Fibroblast of lung (primary cell): ENCODE measurements at regions not wholly inside any gene's neighbourhood (a gene's known extent, or its start where the extent isn't known, plus 50 kb on each side); places are given as distances from the start of the nearest gene placed in this dataset.

ENCODE experiments used
- CTCF ChIP-seq, 2 donors: IDR thresholded peaks in 1 of 2; conservative IDR thresholded peaks in 1 of 2; 1 replicate in 1 of 2; 2 replicates in 1 of 2; pipeline ENCODE4 v1.5.1; 2011 to 2012; ENCODE audit warnings: low read length in 2 of 2, control low read depth in 1 of 2, inconsistent platforms in 1 of 2, low read depth in 1 of 2, mild to moderate bottlenecking in 1 of 2
- EZH2 ChIP-seq: IDR thresholded peaks from 2 replicates; pipeline ENCODE4 v1.5.1; 2012; ENCODE audit warnings: low read length, control low read depth, mild to moderate bottlenecking; ENCODE audit errors: missing control alignments

- TF ChIP-seq CTCF (conservative IDR thresholded peaks at IDR 0.05 in 1 of 2, IDR thresholded peaks at IDR 0.05 in 1 of 2; ENCODE audit: low read depth in 1 of 2, low read length in 2 of 2) (no peak), EZH2 (no peak)
Observed at GRCh38 chr6:77353129-77353528, 110.2 kb downstream of the HTR1B start.
